Cardiac fibroblast (primary cell): ENCODE measurements at regions not wholly inside any gene's neighbourhood (a gene's known extent, or its start where the extent isn't known, plus 50 kb on each side); places are given as distances from the start of the nearest gene placed in this dataset.
"Not testable (repeated sequence)": the region's sequence is repeated elsewhere in the genome, so short reads cannot be mapped to it uniquely, and the experiment has no call there.

Experiments used
- DNase-seq, 2 donors: peaks; one replicate each; pipeline versions ENCODE4 v3.0.0 to v3.0.0-alpha.2; 2010; ENCODE audit warnings: low read depth in 2 of 2
- H3K4me3 ChIP-seq, 2 donors: replicated peaks in 1 of 2; 1 replicate in 1 of 2; 2 replicates in 1 of 2; pipeline ENCODE4 v1.5.1; 2011; ENCODE audit warnings: low read depth in 2 of 2, low read length in 2 of 2, mild to moderate bottlenecking in 2 of 2, moderate library complexity in 1 of 2
- TF ChIP-seq, protein P1 (sequence below): IDR thresholded peaks from one replicate; pipeline ENCODE4 v1.5.1; 2011; ENCODE audit warnings: low read depth, mild to moderate bottlenecking, low read length, inconsistent platforms

DNA sequence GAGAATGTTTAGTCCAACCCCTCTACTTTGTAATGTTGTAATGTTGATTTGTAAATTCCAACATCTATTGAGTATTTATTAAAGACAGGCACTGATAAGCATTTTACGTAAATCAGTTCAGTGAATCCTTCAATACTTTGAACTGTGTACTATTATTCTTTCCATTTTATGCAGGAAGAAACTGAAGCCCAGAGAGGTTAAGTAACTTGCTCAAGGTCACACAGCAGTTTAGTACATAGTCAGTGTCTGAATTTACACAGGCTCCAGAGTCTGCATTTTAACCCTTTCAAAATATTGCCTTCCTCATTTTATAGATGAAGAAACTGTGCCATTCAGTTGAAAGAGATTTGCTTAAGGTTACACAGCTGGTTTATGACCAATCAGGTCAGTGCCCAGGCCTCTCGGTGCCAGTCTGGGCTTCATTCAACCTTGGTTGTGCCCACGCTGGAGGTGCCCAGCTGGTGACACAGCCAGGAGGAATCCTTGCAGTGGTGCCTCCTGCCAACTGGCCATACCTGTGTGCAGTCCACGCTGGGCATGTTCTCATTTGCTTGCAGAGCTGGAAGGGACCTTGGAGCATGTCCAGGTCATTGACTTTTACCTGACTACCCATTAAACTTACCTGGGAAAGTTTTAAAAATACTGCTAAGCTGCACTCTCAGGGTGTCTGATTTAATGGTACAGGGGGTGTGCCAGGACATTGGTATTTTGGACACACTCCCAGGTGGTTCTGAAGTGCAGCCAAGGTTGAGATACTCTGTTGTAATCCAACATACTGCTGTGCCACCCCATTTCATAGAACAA lies 74.3 kb upstream of the CYRIA start:
- no peak overlapping the region for H3K4me3 ChIP-seq
- TF ChIP-seq, protein P1, sequence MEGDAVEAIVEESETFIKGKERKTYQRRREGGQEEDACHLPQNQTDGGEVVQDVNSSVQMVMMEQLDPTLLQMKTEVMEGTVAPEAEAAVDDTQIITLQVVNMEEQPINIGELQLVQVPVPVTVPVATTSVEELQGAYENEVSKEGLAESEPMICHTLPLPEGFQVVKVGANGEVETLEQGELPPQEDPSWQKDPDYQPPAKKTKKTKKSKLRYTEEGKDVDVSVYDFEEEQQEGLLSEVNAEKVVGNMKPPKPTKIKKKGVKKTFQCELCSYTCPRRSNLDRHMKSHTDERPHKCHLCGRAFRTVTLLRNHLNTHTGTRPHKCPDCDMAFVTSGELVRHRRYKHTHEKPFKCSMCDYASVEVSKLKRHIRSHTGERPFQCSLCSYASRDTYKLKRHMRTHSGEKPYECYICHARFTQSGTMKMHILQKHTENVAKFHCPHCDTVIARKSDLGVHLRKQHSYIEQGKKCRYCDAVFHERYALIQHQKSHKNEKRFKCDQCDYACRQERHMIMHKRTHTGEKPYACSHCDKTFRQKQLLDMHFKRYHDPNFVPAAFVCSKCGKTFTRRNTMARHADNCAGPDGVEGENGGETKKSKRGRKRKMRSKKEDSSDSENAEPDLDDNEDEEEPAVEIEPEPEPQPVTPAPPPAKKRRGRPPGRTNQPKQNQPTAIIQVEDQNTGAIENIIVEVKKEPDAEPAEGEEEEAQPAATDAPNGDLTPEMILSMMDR, result no peak
- no peak for DNase-seq

DNA sequence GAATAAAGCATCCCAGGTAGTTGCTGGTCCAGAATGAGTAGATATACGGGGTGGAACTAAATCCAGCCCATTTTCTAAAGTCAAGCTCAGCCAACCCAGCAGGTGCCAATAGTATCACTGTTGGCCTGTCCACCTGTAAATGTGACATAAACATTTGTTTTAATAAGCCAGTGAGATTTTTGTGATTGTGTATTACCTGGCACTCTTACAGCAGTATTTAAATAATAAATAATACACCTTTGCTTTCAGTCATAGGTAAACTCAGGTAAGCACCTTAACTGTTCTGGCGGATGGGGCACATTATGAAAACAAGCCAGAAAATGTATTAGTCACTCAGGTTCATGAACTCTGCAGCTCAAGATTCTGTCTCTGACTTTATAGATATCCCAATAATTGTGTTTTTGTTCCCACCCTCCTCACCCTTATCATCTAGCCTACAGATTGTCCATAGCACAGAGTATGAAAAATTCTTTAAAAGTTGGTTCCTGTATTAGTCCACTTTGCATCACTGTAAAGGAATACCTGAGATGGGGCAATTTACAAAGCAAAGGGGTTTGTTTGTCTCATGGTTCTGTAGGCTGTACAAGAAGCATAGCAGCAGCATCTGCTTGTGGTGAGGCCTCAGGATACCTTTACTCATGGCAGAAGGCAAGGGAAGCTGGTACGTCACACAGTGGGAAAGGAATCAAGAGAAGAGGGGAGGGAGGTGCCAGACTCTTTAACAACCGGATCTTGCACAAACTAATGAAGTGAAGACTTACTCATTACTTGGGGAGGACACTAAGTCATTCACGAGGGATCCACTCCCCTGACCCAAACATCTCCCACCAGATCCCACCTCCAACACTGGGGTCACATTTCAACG lies 73.0 kb upstream of the CYRIA start:
- no peak for DNase-seq
- TF ChIP-seq, protein P1, result no peak

DNA sequence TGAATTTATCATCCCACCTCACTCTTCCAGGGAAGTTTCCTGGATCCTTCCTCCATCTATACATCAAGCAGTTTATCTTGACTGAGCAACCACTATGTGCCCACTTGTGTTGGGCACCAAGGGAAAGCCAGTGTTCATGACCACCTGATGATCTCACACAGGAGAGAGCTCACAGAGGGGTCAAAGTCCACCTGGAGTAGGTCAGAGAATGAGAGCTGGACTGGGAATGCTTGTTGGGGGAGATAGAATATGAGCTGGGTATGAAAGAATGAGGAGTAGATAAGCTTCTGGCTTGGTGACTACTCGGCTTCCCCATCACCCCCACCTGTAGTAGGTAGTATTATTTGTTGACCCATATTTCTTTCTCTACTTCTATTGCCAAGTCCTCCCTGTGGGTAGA lies 72.2 kb upstream of the CYRIA start:
- TF ChIP-seq, protein P1, result no peak
- no peak overlapping the region for H3K4me3 ChIP-seq
- no peak for DNase-seq

More for the DNA sequence above, 73.0 kb upstream of the CYRIA start:
- no peak overlapping the region for H3K4me3 ChIP-seq

DNA sequence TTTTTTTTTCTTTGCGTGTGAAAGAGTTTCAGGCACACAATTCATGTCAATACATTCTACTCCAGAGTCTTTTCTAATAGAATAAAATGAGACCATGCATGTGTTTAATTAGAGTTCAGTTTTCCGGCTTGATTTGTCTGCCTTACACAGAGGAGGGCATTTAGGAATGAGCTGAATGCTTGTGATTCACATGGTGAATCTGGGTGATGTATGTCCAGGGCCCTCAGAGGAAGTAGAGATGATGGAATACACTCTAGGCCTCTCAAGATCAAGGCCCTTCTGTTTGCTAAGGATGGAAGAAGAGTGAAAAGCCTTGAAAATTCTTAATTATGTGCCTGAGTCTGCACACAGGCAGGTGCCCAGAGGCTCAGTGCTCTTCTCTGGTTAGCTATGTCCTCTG lies 71.0 kb upstream of the CYRIA start:
- TF ChIP-seq, protein P1, result no peak
- no peak overlapping the region for H3K4me3 ChIP-seq
- DNase-seq, result no peak

DNA sequence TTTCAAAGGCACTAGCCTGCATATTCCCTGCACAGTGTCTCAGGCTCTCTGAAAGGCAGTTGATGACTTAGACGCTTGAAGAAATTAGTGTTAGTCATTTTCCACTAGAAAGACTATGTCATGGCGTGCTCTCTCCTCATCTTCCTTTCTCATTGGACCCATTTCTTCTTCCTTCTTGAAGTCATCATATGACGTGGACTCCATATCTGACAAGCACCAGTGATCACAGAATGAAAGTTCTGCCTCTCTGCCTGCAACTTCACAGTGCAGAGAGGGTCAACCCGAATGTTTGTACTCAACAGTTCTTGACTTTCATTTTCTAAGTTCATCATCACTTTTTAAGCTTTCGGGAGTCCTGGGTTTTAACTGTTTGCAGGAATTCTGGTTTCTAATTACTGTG lies 63.7 kb upstream of the CYRIA start:
- no peak for DNase-seq
- H3K4me3 ChIP-seq, result no peak overlapping the region
- TF ChIP-seq, protein P1, result no peak

DNA sequence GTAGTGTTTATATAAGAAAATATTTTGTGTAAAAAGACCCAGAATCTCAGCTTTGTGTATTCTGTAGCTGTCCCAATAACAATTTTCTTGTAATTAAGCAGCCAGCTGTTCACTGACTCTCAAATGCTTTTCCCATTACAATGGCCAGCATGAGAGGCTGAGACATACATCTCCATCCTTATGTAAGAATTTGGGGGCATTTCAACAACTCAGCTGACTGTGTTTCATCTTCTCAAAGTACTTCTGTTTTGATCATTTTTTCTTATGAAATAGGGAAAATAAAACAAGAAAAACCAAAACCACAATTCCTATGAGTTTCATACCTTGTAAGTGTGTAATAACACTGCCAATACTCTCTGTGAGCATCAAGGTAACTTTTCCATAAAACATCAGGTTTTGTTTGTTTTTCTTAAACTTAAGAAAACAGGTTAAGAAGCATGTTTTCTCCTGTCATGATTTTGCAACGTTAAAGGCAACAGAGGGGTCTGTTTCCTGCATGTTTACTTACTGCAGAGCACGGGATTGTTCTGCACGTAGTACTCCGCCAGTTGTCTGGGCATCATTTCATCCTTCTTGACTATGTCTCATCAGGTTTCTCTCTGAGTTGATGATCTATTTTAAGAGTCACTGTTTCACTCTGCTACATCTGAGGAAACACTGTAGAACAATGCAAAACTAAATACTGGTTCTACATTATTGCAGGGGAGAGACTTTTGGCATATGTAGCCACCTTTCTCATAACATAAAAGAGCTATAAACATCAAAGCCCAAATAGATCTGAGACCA lies 62.9 kb upstream of the CYRIA start:
- DNase-seq, result no peak
- no peak overlapping the region for H3K4me3 ChIP-seq
- TF ChIP-seq, protein P1, result no peak

DNA sequence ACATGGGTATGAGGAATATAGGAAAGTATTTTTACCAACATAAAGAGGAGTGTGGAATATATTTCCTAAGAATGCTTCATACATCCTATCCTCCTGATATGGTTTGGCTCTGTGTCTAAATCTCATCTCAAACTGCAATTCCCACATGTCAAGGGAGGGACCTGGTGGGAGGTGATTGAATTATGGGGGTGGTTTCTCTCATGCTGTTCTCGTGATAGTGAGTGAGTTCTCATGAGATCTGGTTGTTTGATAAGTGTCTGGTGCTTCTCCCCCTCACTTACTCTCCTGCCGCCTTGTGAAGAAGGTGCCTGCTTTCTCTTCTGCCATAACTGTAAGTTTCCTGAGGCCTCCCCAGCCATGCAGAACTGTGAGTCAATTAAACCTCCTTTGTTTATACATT lies 62.2 kb upstream of the CYRIA start:
- not testable (repeated sequence) for H3K4me3 ChIP-seq
- peak in 1 of 2 donors; percentile 2 for DNase-seq
